ENCODE measurements at regions not wholly inside any gene's neighbourhood (a gene's known extent, or its start where the extent isn't known, plus 50 kb on each side); places are given as distances from the start of the nearest gene placed in this dataset.

- POLR2A ChIA-PET, result no interaction called here
- TF ChIP-seq ZNF574 (CRISPR knock-in tag; IDR thresholded peaks at IDR 0.05) (0 out of 2 replicates have a peak, but pooled peaks have one; percentile 22), ZNF280D (CRISPR knock-in tag; IDR thresholded peaks at IDR 0.05) (no peak), BCL6 (CRISPR knock-in tag; IDR thresholded peaks at IDR 0.05) (0 out of 2 replicates have a peak, but pooled peaks have one; percentile 9), TEAD3 (CRISPR knock-in tag; optimal IDR thresholded peaks at IDR 0.05; ENCODE audit: borderline replicate concordance) (peak; percentile 32), MYC (CRISPR knock-in tag; IDR thresholded peaks at IDR 0.05; ENCODE audit: borderline replicate concordance) (peak; percentile 24; the same call in 1 of the 2 replicates), NFKB2 (CRISPR knock-in tag; IDR thresholded peaks at IDR 0.05; ENCODE audit: borderline replicate concordance) (peak; percentile 46; the same call in 1 of the 2 replicates), TFDP1 (CRISPR knock-in tag; IDR thresholded peaks at IDR 0.05; ENCODE audit: borderline replicate concordance) (peak; percentile 16; the same call in 1 of the 2 replicates), ZNF598 (CRISPR knock-in tag; IDR thresholded peaks at IDR 0.05; ENCODE audit: borderline replicate concordance) (0 out of 2 replicates have a peak, but pooled peaks have one; percentile 39), TSC22D2 (CRISPR knock-in tag; IDR thresholded peaks at IDR 0.05; ENCODE audit: borderline replicate concordance) (0 out of 2 replicates have a peak, but pooled peaks have one; percentile 68), KDM2A (CRISPR knock-in tag; IDR thresholded peaks at IDR 0.05; ENCODE audit: borderline replicate concordance, low read depth) (peak; percentile 85; the same call in 1 of the 2 replicates), BORCS8-MEF2B (CRISPR knock-in tag; IDR thresholded peaks at IDR 0.05) (0 out of 2 replicates have a peak, but pooled peaks have one; percentile 15), ATF7 (IDR thresholded peaks at IDR 0.05) (peak; percentile 37; the same call in 1 of the 2 replicates), ATF7 (CRISPR knock-in tag; IDR thresholded peaks at IDR 0.05) (no peak), CREB1 (IDR thresholded peaks at IDR 0.05) (peak; percentile 63), CREB1 (CRISPR knock-in tag; IDR thresholded peaks at IDR 0.05) (no peak), YEATS4 (CRISPR knock-in tag; IDR thresholded peaks at IDR 0.05; ENCODE audit: borderline replicate concordance) (no peak), ZNF749 (CRISPR knock-in tag; IDR thresholded peaks at IDR 0.05; ENCODE audit: borderline replicate concordance) (no peak)
Measured at GRCh38 chr2:6773007-6773693, 92.6 kb downstream of the CMPK2 start.

More at GRCh38 chr2:6773007-6773693, 92.6 kb downstream of the CMPK2 start:
- ATAC-seq (peak; percentile 95), DNase-seq (ENCODE audit: low spot score) (peak; percentile 21), FAIRE-seq (peak; percentile 60)
- no peak overlapping the region for H3K4me3 ChIP-seq (replicated peaks in 1 of 3; ENCODE audit: insufficient read depth in 1 of 3, low read depth in 2 of 3, low read length in 3 of 3)
- H3K36me3 ChIP-seq (replicated peaks in 1 of 2; ENCODE audit: control insufficient read depth in 1 of 2, insufficient read depth in 2 of 2, low read length in 2 of 2), result no peaks in the 10 kb centered on the region
- no peak overlapping the region for H2AFZ ChIP-seq (ENCODE audit: low read length)
- H3K9ac ChIP-seq (ENCODE audit: insufficient read depth, low read depth, low read length), result no peak overlapping the region
- 0 out of 2 replicates have a peak overlapping the region, but pooled peaks have one; percentile 9 for H3K4me2 ChIP-seq (ENCODE audit: low read depth, low read length)
- no peaks in the 10 kb centered on the region for H3K4me1 ChIP-seq (ENCODE audit: insufficient read depth, low read length)
- CTCF ChIA-PET (ENCODE audit: low intra/inter-chr PET ratio, low total read pairs), result interaction anchor here (0.7 to 2.1 kb wide), 2 partner anchors 418 to 420 kb away, joined by 3 to 17 read pairs; no protein-coding TSS in a partner anchor
- BruUV-seq (replicated peaks), result no TSS peak
- H3K27ac ChIP-seq (ENCODE audit: extremely low read length, insufficient read depth, low read length), result no peak overlapping the region
- WGBS (ENCODE audit: low lambda C conversion rate), result 8% methylated on average over 28 of the region's 29 CpGs
- peaks cover 0 to 46% of the 10 kb centered on the region in 2 experiments; a peak in 4 of 5 replicates for H3K27me3 ChIP-seq (ENCODE audit: control insufficient read depth in 1 of 2, insufficient read depth in 2 of 2, low read length in 2 of 2)
- H3K9me3 ChIP-seq (ENCODE audit: low read length), result no peaks in the 10 kb centered on the region
- intact Hi-C loops (cut with micrococcal nuclease; ENCODE audit: unreplicated experiment) (no loop called here), in situ Hi-C loops (cut with HindIII; ENCODE audit: extremely low pct_ligation_motif_present, low pct_unique_long_range_greater_than_20kb) (loop anchor here (5.0 kb wide), 1 partner anchor 421 kb away; no protein-coding TSS in a partner anchor)
- no peaks in the 10 kb centered on the region for H3K79me2 ChIP-seq (ENCODE audit: insufficient read depth, low read length)
- H4K20me1 ChIP-seq (ENCODE audit: insufficient read depth, low read length), result peaks cover 3% of the 10 kb centered on the region; the same call in 1 of the 2 replicates

All from HepG2 (cell line).